HG03571 (cell line): ENCODE measurements at regions not wholly inside any gene's neighbourhood (a gene's known extent, or its start where the extent isn't known, plus 50 kb on each side); places are given as distances from the start of the nearest gene placed in this dataset.

Source experiments
- ATAC-seq: cut with Tn5 transposase; IDR thresholded peaks from one replicate; pipeline ENCODE4 v1.9.1; 2021; ENCODE audit not compliant: unreplicated experiment

GRCh38 chr13:106433066-106433465 is 102.4 kb downstream of the EFNB2 start:
- ATAC-seq: no peak

GRCh38 chr13:106432636-106433035 is 102.8 kb downstream of the EFNB2 start:
- no peak for ATAC-seq

GRCh38 chr13:106426909-106427308 is 108.6 kb downstream of the EFNB2 start:
- no peak for ATAC-seq

GRCh38 chr13:106425661-106426060 is 109.8 kb downstream of the EFNB2 start:
- no peak for ATAC-seq

GRCh38 chr13:106424805-106425204 is 110.7 kb downstream of the EFNB2 start:
- ATAC-seq: no peak

- no peak for ATAC-seq
Measured at GRCh38 chr13:106423530-106423929, 111.9 kb downstream of the EFNB2 start.

GRCh38 chr13:106418556-106418955 is 116.9 kb downstream of the EFNB2 start:
- no peak for ATAC-seq

- ATAC-seq: no peak
Measured at GRCh38 chr13:106417467-106418110, 117.9 kb downstream of the EFNB2 start.

- no peak for ATAC-seq
Measured at GRCh38 chr13:106416645-106417044, 118.8 kb downstream of the EFNB2 start.

GRCh38 chr13:106415971-106416370 is 119.5 kb downstream of the EFNB2 start:
- no peak for ATAC-seq

GRCh38 chr13:106415442-106415841 is 120.0 kb downstream of the EFNB2 start:
- no peak for ATAC-seq

- ATAC-seq: no peak
Measured at GRCh38 chr13:106407338-106407737, 128.1 kb downstream of the EFNB2 start.

- ATAC-seq: no peak
Measured at GRCh38 chr13:106405731-106406130, 129.7 kb downstream of the EFNB2 start.

- no peak for ATAC-seq
Measured at GRCh38 chr13:106403280-106403679, 132.2 kb downstream of the EFNB2 start.

GRCh38 chr13:106402866-106403265 is 132.6 kb downstream of the EFNB2 start:
- ATAC-seq: no peak

GRCh38 chr13:106401081-106401480 is 134.4 kb downstream of the EFNB2 start:
- ATAC-seq: no peak

GRCh38 chr13:106400289-106400688 is 135.2 kb downstream of the EFNB2 start:
- no peak for ATAC-seq

GRCh38 chr13:106398289-106398688 is 137.2 kb downstream of the EFNB2 start:
- ATAC-seq: no peak

GRCh38 chr13:106393776-106394175 is 141.7 kb downstream of the EFNB2 start:
- no peak for ATAC-seq

- ATAC-seq: no peak
Measured at GRCh38 chr13:106391681-106392080, 143.8 kb downstream of the EFNB2 start.

- ATAC-seq: no peak
Measured at GRCh38 chr13:106391271-106391670, 144.2 kb downstream of the EFNB2 start.

GRCh38 chr13:106390367-106390766 is 145.1 kb downstream of the EFNB2 start:
- no peak for ATAC-seq

GRCh38 chr13:106385654-106386053 is 149.8 kb downstream of the EFNB2 start:
- ATAC-seq: no peak
